Spleen (tissue), 11 donors: ENCODE measurements at regions not wholly inside any gene's neighbourhood (a gene's known extent, or its start where the extent isn't known, plus 50 kb on each side); places are given as distances from the start of the nearest gene placed in this dataset.
"Not testable (repeated sequence)": the region's sequence is repeated elsewhere in the genome, so short reads cannot be mapped to it uniquely, and the experiment has no call there.

Experiments
- DNase-seq: peaks from one replicate; pipeline ENCODE4 v3.0.0-alpha.2; 2020
- H3K27ac ChIP-seq, 8 donors: fragments of 200-600 bp; sonication (generic) in 7 of 8; 1 replicate in 4 of 8; 2 replicates in 4 of 8; pipeline versions ENCODE4 v1.5.0 to v1.8.0; 2016 to 2021; ENCODE audit warnings: inconsistent platforms in 4 of 8, mild to moderate bottlenecking in 4 of 8, moderate library complexity in 1 of 8
- H3K27me3 ChIP-seq, 7 donors: fragments of 200-600 bp; sonication (generic) in 6 of 7; replicated peaks in 1 of 7; 1 replicate in 4 of 7; 2 replicates in 3 of 7; pipeline versions ENCODE4 v1.5.0 to v1.8.0; 2016 to 2021; ENCODE audit warnings: inconsistent platforms in 3 of 7, mild to moderate bottlenecking in 1 of 7
- H3K36me3 ChIP-seq, 6 donors: fragments of 200-600 bp; sonication (generic) in 5 of 6; 1 replicate in 4 of 6; 2 replicates in 2 of 6; pipeline versions ENCODE4 v1.5.0 to v1.8.0; 2016 to 2021; ENCODE audit warnings: inconsistent platforms in 2 of 6
- H3K4me1 ChIP-seq, 6 donors: fragments of 200-600 bp; sonication (generic) in 5 of 6; 1 replicate in 3 of 6; 2 replicates in 3 of 6; pipeline versions ENCODE4 v1.5.0 to v1.8.0; 2016 to 2021; ENCODE audit warnings: inconsistent platforms in 3 of 6
- H3K4me3 ChIP-seq, 8 donors: fragments of 200-600 bp; sonication (generic) in 7 of 8; 1 replicate in 4 of 8; 2 replicates in 4 of 8; pipeline versions ENCODE4 v1.5.0 to v1.8.0; 2016 to 2021; ENCODE audit warnings: inconsistent platforms in 4 of 8, mild to moderate bottlenecking in 4 of 8, moderate library complexity in 2 of 8
- H3K9me3 ChIP-seq, 8 donors: fragments of 200-600 bp; sonication (generic) in 7 of 8; 1 replicate in 4 of 8; 2 replicates in 4 of 8; pipeline versions ENCODE4 v1.5.0 to v1.8.0; 2016 to 2021; ENCODE audit warnings: inconsistent platforms in 4 of 8
- CTCF ChIP-seq, 11 experiments: fragments of 200-600 bp in 7 of 11; fragments of 450-650 bp in 4 of 11; sonication (generic) in 4 of 11; IDR thresholded peaks in 8 of 11; conservative IDR thresholded peaks in 3 of 11; 1 replicate in 7 of 11; 2 replicates in 4 of 11; pipeline versions ENCODE4 v1.4.0 to v1.8.0; 2016 to 2021; ENCODE audit warnings: antibody characterized with exemption in 11 of 11, inconsistent platforms in 4 of 11, mild to moderate bottlenecking in 1 of 11
- POLR2A ChIP-seq, 3 donors: fragments of 450-650 bp; IDR thresholded peaks; one replicate each; pipeline ENCODE4 v1.5.1; 2017; ENCODE audit warnings: antibody characterized with exemption in 3 of 3, mild to moderate bottlenecking in 1 of 3
- POLR2AphosphoS5 ChIP-seq, 3 donors: sonication (generic); formaldehyde crosslinking; IDR thresholded peaks; one replicate each; pipeline ENCODE4 v1.5.1; 2017; ENCODE audit warnings: antibody characterized with exemption in 3 of 3
- WGBS, 5 donors: extraction: QIAGEN DNeasy Blood & Tissue Kit in 3 of 5; methylation state at CpG; one replicate each; pipeline versions ENCODE4 v1.1.5 to v1.1.7; 2013 to 2018; 5-methylcytosine and 5-hydroxymethylcytosine counted together
- intact Hi-C: fragments of 100-400 bp; cut with DNase I; formaldehyde crosslinking; loops from one replicate; pipeline ENCODE4 v1.15.0; 2023; ENCODE audit warnings: low total_unique reads
- donor health status: healthy with polysubstance abuse.
- donor health status: DM: no; HTN: no; CAD: no; lungs with moderate emphysema.
- donor health status: DM: no; HTN: no; CAD: no.
- donor health status: Bipolar disorder and iron deficiency.
- donor health status: healthy.
- donor health status: DM: no; HTN: no; CAD: no.
- donor health status: DM: yes; HTN: yes; CAD: no.

- Histone ChIP-seq H3K4me3 (no peak overlapping the region), H3K36me3 (no peaks in the 10 kb centered on the region), H3K4me1 (no peaks in the 10 kb centered on the region), H3K9me3 (peaks cover 0 to 9% (median 0%) of the 10 kb centered on the region in 8 donors), H3K27ac (no peak overlapping the region), H3K27me3 (peaks cover 0 to 3% (median 0%) of the 10 kb centered on the region in 7 donors)
- 69 to 92% (median 89%) methylated on average over 1 of the region's 1 CpG for WGBS, 5 donors
- intact Hi-C loops: no loop called here
- TF ChIP-seq CTCF (IDR thresholded peaks at IDR 0.05 in 8 of 11, conservative IDR thresholded peaks at IDR 0.05 in 3 of 11): no peak
- TF ChIP-seq POLR2AphosphoS5 (IDR thresholded peaks at IDR 0.05): no peak
- TF ChIP-seq POLR2A (IDR thresholded peaks at IDR 0.05): no peak
- DNase-seq: no peak
Measured at GRCh38 chr10:28453926-28454325, 79.0 kb upstream of the WAC start.

- TF ChIP-seq CTCF (IDR thresholded peaks at IDR 0.05 in 8 of 11, conservative IDR thresholded peaks at IDR 0.05 in 3 of 11) (no peak), POLR2AphosphoS5 (IDR thresholded peaks at IDR 0.05) (no peak), POLR2A (IDR thresholded peaks at IDR 0.05) (no peak)
- H3K9me3 ChIP-seq: peaks cover 0 to 9% (median 0%) of the 10 kb centered on the region in 8 donors
- DNase-seq: no peak
- no peak overlapping the region for H3K4me3 ChIP-seq
- H3K27me3 ChIP-seq: no peaks in the 10 kb centered on the region
- 76 to 96% (median 95%) methylated on average over 2 of the region's 2 CpGs for WGBS, 5 donors
- H3K4me1 ChIP-seq: no peaks in the 10 kb centered on the region
- H3K36me3 ChIP-seq: no peaks in the 10 kb centered on the region
- intact Hi-C loops: no loop called here
- H3K27ac ChIP-seq: no peak overlapping the region
Measured at GRCh38 chr10:28457110-28457509, 75.8 kb upstream of the WAC start.

GRCh38 chr10:28457873-28458272, 75.0 kb upstream of the WAC start:
- H3K27me3 ChIP-seq, DNase-seq, H3K27ac ChIP-seq, H3K4me1 ChIP-seq, H3K36me3 ChIP-seq, H3K9me3 ChIP-seq, H3K4me3 ChIP-seq, intact Hi-C loops: not testable (repeated sequence)
- WGBS, 5 donors: 68 to 88% (median 85%) methylated on average over 4 of the region's 4 CpGs

GRCh38 chr10:28459453-28460144, 73.3 kb upstream of the WAC start:
- peaks cover 0 to 5% (median 0%) of the 10 kb centered on the region in 8 donors for H3K9me3 ChIP-seq

More at GRCh38 chr10:28459453-28460144, 73.3 kb upstream of the WAC start:
- 71 to 91% (median 79%) methylated on average over 4 of the region's 4 CpGs for WGBS, 5 donors
- no peak overlapping the region for H3K27ac ChIP-seq
- no peak for DNase-seq
- no peaks in the 10 kb centered on the region for H3K27me3 ChIP-seq
- no peaks in the 10 kb centered on the region for H3K36me3 ChIP-seq
- TF ChIP-seq POLR2A (IDR thresholded peaks at IDR 0.05): no peak
- no peak for TF ChIP-seq POLR2AphosphoS5 (IDR thresholded peaks at IDR 0.05)
- TF ChIP-seq CTCF (IDR thresholded peaks at IDR 0.05 in 8 of 11, conservative IDR thresholded peaks at IDR 0.05 in 3 of 11): no peak
- no peaks in the 10 kb centered on the region for H3K4me1 ChIP-seq
- intact Hi-C loops: no loop called here
- H3K4me3 ChIP-seq: no peak overlapping the region
